ENCODE measurements at regions not wholly inside any gene's neighbourhood (a gene's known extent, or its start where the extent isn't known, plus 50 kb on each side); places are given as distances from the start of the nearest gene placed in this dataset.

DNA sequence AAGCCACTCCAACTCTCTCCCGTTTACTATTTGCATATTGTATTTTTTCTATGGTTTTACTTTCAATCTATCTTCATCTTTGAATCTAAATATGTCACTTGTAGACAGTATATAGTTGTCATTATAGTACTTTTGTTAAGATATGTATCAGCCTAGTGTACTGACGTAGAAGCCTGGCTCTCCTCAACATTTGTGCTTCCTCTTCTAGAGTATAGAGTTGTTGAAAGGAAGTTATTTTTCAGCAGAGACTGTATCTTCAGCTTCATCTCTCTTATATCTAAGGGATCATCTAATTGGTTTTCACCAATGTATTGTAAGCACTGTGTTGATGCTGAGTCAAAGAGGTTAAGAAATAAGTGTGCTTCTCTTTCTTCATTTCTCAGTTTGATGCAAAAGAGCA lies 192.8 kb downstream of the LMO4 start:
- no peaks in the 10 kb centered on the region for H3K27me3 ChIP-seq
- no peak overlapping the region for H3K27ac ChIP-seq
- no peak overlapping the region for H3K4me3 ChIP-seq
- H3K4me1 ChIP-seq: no peaks in the 10 kb centered on the region
- TF ChIP-seq POLR2A (IDR thresholded peaks at IDR 0.05): no peak
- no peak for TF ChIP-seq CTCF (IDR thresholded peaks at IDR 0.05)
- TF ChIP-seq POLR2AphosphoS5 (IDR thresholded peaks at IDR 0.05): no peak
- TF ChIP-seq EP300 (IDR thresholded peaks at IDR 0.05): no peak
- no peaks in the 10 kb centered on the region for H3K36me3 ChIP-seq
- ATAC-seq (ENCODE audit: low FRiP score in 2 of 2): no peak
- H3K9me3 ChIP-seq: no peaks in the 10 kb centered on the region
- 86 to 89% methylated on average over 2 of the region's 2 CpGs for WGBS, 2 donors
- no peak for DNase-seq

GRCh38 chr1:87523466-87523865 lies 194.8 kb downstream of the LMO4 start:
- Histone ChIP-seq H3K4me3 (no peak overlapping the region), H3K4me1 (no peaks in the 10 kb centered on the region), H3K27me3 (no peaks in the 10 kb centered on the region), H3K36me3 (no peaks in the 10 kb centered on the region), H3K27ac (no peak overlapping the region), H3K9me3 (no peaks in the 10 kb centered on the region)
- no peak for TF ChIP-seq POLR2A (IDR thresholded peaks at IDR 0.05)
- TF ChIP-seq CTCF (IDR thresholded peaks at IDR 0.05): no peak
- no peak for TF ChIP-seq POLR2AphosphoS5 (IDR thresholded peaks at IDR 0.05)
- no peak for TF ChIP-seq EP300 (IDR thresholded peaks at IDR 0.05)
- DNase-seq (no peak), ATAC-seq (ENCODE audit: low FRiP score in 2 of 2) (peak in 1 of 2 donors; percentile 31)
- 76 to 79% methylated on average over 3 of the region's 3 CpGs for WGBS, 2 donors

GRCh38 chr1:87524021-87524754 lies 195.5 kb downstream of the LMO4 start:
- Histone ChIP-seq H3K27ac (no peak overlapping the region), H3K4me1 (no peaks in the 10 kb centered on the region), H3K27me3 (no peaks in the 10 kb centered on the region), H3K36me3 (no peaks in the 10 kb centered on the region), H3K9me3 (no peaks in the 10 kb centered on the region), H3K4me3 (no peak overlapping the region)
- DNase-seq (no peak), ATAC-seq (ENCODE audit: low FRiP score in 2 of 2) (no peak)
- 63 to 77% methylated on average over 14 of the region's 14 CpGs for WGBS, 2 donors
- TF ChIP-seq POLR2A (IDR thresholded peaks at IDR 0.05) (no peak), CTCF (IDR thresholded peaks at IDR 0.05) (no peak), EP300 (IDR thresholded peaks at IDR 0.05) (no peak), POLR2AphosphoS5 (IDR thresholded peaks at IDR 0.05) (no peak)

DNA sequence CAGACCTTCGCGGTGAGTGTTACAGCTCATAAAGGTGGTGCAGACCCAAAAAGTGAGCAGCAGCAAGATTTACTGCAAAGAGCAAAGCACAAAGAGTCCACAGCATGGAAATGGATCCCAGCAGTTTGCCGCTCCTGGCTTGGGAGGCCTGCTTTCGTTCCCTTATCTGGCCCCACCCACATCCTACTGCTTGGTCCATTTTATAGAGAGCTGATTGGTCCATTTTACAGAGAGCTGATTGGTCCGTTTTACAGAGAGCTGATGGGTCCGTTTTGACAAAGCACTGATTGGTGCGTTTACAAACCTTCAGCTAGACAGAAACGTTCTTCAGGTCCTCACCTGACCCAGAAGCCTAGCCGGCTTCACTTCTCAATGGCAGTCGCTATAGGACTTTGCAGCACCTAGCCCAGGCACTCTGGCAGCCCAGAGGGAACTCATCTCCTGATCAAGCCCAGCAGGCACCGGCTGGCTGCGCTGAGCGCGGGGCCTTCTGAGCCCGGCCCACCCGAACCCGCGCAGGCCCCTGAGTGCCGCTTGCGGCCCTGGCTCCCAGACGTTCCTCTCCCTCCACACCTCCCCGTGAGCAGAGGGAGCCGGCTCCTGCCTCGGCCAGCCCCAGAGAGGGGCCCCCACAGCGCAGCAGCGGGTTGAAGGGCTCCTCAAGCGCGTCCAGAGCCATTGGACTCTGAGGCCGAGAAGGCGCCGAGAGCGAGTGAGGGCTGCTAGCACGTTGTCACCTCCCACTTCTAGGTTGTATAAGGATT lies 200.3 kb downstream of the LMO4 start:
- Histone ChIP-seq H3K27ac (no peak overlapping the region), H3K9me3 (no peaks in the 10 kb centered on the region), H3K27me3 (no peaks in the 10 kb centered on the region), H3K4me1 (no peaks in the 10 kb centered on the region), H3K4me3 (no peak overlapping the region), H3K36me3 (no peaks in the 10 kb centered on the region)
- 94 to 98% methylated on average over 21 to 33 of the region's 33 CpGs for WGBS, 2 donors
- TF ChIP-seq CTCF (IDR thresholded peaks at IDR 0.05): no peak
- no peak for TF ChIP-seq POLR2AphosphoS5 (IDR thresholded peaks at IDR 0.05)
- no peak for TF ChIP-seq EP300 (IDR thresholded peaks at IDR 0.05)
- TF ChIP-seq POLR2A (IDR thresholded peaks at IDR 0.05): no peak
- peak in 1 of 2 donors; percentile 78 for DNase-seq
- ATAC-seq (ENCODE audit: low FRiP score in 2 of 2): peak in 1 of 2 donors; percentile 46
